NT2/D1 (cell line): ENCODE measurements at regions not wholly inside any gene's neighbourhood (a gene's known extent, or its start where the extent isn't known, plus 50 kb on each side); places are given as distances from the start of the nearest gene placed in this dataset.

Experiments used
- SUZ12 ChIP-seq: IDR thresholded peaks from 2 replicates; pipeline ENCODE4 v1.6.1; 2011; ENCODE audit not compliant: insufficient read length, insufficient read depth; ENCODE audit errors: extremely low read depth
- YY1 ChIP-seq: IDR thresholded peaks from 2 replicates; pipeline ENCODE4 v1.6.1; 2011; ENCODE audit not compliant: insufficient read length, insufficient read depth

DNA sequence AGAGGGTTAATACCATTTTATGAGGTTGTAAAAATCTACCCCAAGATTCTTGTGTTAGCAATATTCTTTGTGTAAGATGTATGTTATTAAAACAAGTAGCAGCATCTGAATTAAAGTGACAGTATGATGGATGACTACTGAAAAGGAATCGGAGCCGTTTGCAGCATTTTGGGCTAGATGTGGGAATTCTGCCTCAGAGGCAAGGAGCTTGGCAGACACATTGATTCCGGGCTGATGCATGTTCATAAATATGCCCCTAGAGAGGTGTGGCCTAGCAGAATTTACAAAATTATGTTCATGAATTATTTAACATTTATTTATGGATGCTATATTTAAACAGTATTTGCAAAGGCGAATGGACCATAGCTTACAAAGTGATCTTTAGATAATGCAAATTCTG lies 389.0 kb upstream of the ETAA1 start:
- TF ChIP-seq SUZ12 = no peak
- TF ChIP-seq YY1 = no peak
